M059J (cell line): ENCODE measurements at regions not wholly inside any gene's neighbourhood (a gene's known extent, or its start where the extent isn't known, plus 50 kb on each side); places are given as distances from the start of the nearest gene placed in this dataset.
"Not testable (repeated sequence)": the region's sequence is repeated elsewhere in the genome, so short reads cannot be mapped to it uniquely, and the experiment has no call there.

ENCODE experiments used
- DNase-seq: peaks from one replicate; pipeline ENCODE4 v3.0.0-alpha.2; 2012; ENCODE audit warnings: low read depth

DNA sequence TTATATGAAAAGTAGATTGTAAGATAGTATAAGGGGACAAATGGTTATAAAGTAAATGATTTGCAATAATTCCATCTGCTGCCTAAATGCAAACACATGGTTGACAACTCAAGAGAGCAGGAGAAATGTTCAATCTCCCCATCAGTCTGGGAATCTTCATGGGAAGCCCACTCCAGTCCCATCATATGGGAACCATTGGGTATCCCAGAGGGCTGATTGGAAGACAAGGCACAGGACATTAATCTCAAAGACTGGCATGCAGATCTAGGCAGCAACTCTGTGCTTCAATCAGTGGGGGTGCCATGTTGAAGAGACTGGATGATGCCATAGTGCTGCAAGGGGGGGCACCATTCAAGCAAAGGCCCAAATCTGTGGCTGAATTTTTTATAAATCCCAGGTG lies 193.1 kb upstream of the PDE4D start:
- DNase-seq, result no peak

DNA sequence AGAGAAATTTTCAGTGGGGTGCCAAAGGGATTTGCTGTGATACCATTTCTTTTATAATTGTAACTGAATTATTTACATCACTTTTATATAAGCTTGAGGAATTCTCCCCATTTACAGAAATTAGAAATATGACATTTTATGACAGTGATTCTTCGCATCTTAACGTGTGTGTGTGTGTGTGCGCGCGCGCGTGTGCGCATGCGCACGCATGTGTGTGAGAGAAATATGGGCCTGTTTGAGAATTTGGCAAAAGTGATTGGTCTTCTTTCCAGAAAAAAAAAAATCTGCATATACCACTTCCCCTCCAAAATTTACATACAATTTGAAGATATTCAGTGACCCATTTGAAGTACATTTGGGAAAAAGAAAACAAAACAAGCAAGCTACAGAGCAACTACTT lies 190.7 kb upstream of the PDE4D start:
- DNase-seq, result no peak

DNA sequence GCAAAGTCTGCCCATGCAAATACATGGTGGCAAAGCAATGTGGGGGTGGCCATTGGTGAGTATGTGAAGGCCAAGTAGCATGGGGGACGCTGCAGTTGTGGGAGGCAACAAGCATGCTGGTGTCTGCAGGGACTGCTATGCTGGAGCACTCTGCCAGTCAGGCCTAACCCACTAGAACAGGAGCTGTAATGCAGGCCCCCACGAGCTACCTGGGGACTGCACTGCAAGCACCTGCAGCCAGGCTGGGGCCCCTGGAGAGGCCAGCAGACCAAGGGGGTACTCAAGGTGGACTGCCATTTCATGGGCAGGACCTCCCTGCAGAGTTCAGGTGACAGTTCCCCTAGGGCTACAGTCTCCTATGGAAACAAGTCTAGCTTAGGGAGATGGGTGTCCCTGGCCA lies 183.8 kb upstream of the PDE4D start:
- DNase-seq, result no peak

DNA sequence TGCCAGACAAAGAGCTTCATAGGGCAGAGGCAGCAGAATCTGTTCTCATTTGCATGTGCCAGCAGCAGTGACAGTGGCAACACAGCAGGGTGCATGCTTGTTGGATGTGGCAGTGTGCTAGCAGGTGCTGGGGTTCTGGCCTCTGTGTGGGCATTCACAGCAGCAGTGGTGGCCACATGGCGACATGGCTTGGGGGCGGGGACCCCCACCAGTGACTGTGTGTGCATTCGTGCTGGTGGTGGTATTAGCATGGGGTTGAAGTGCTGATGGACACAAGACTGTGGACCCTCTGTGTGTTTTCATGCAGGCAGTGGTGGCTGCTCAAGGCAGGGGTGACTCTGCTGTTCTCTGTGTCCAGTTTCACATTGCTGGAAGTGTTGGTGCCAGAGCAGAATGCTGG lies 183.2 kb upstream of the PDE4D start:
- DNase-seq, result no peak

DNA sequence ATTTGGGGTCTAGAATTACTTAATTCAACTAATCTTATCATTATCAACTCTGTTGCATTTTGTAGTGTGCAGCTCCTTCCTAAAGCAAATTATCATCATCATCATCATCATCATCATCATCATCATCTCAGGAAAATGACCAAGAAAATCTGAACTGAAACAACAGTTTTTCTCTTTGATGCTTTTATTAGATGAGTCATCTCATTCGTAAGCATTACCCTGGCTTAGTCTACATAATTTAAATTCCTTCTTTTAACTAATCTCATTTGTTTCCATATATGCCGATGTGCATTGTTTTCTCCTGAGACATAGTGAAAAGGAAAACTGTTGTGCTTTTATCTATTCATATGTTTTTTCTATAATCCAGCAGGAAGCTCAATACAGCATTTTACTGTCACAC lies 173.0 kb upstream of the PDE4D start:
- peak; percentile 77 for DNase-seq

DNA sequence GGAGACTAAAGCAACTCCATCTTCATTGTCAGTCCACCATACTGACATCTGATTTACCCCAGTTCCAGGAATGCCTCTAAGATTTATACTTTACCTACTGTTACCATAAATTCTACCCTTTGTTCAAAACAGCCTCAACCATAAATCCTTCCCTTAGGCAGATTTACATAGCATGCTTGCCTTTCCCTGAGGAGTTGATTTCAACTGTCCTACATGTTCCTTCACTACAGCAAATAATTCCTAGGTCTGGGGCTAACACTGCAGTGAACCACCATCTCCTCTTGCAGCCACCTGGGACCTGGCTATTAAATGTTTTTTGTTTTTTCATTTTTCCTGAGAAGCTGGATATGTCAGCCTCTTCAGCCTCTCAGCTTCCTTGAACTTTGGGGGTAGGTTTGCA lies 166.9 kb upstream of the PDE4D start:
- no peak for DNase-seq

DNA sequence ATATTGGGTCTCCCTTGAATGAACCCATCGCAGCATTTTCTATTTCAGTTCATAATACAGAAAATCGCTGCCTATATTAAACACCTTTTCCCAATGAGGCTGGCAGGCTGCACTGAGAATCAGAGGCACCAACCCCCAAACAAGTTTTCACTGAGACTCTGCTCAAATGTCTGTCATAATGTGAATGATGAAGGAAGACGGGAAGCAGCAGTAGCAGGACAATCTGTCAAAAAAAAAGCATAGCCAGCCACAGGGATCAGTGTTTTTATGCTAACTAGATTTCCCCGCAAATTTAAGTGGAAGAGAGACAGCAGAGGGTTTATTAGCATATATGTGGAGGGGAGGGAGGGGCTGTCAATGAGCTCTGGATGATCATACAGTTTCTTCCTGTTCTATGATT lies 162.7 kb upstream of the PDE4D start:
- no peak for DNase-seq

DNA sequence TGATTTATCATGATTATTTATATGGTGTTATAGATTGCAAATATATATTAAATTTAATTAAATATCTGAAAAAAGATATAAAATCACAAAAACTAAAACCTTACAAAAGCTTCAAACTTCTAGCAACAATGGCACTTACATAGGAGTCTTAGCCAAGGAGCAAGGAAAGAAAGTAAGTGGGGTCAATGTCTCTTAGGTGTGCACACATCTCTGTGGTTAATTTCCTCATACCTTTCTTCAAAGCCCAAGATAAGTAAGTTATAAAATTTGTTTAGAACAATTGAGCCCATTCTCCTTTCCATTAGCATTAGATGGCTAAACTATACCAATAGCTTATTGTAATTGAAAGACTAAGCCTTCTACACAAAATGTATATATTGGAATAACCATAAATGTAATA lies 161.6 kb upstream of the PDE4D start:
- DNase-seq, result no peak

DNA sequence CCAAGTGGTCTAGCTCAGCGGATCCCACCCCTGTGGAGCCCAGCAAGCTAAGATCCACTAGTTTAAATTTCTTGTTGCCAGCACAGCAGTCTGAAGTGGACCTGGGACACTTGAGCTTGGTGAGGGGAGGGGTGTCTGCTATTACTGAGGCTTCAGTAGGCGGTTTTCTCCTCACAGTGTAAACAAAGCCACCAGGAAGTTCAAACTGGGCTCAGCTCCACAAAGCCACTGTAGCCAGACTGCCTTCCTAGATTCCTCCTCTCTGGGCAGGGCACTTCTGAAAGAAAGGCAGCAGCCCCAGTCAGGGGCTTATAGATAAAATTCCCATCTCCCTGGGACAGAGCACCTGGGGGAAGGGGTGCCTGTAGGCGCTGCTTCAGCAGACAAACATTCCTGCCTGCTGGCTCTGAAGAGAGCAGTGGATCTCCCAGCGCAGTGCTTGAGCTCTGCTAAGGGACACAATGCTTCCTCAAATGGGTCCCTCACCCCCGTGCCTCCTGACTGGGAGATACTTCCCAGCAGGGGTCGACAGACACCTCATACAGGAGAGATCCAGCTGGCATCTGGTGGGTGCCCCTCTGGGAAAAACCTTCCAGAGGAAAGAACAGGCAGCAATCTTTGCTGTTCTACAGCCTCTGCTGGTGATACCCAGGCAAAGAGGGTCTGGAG lies 148.6 kb upstream of the PDE4D start:
- DNase-seq, result peak; percentile 57

DNA sequence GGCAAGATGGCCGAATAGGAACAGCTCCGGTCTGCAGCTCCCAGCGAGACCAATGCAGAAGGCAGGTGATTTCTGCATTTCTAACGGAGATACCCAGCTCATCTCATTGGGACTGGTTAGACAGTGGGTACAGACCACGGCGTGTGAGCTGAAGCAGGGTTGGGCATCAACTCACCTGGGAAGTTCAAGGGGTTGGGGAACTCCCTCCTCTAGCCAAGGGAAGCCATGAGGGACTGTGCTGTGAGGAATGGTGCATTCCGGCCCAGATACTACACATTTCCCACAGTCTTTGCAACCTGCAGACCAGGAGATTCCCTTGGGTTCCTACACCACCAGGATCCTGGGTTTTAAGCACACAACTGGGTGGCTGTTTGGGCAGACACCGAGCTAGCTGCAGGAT lies 148.0 kb upstream of the PDE4D start:
- not testable (repeated sequence) for DNase-seq

DNA sequence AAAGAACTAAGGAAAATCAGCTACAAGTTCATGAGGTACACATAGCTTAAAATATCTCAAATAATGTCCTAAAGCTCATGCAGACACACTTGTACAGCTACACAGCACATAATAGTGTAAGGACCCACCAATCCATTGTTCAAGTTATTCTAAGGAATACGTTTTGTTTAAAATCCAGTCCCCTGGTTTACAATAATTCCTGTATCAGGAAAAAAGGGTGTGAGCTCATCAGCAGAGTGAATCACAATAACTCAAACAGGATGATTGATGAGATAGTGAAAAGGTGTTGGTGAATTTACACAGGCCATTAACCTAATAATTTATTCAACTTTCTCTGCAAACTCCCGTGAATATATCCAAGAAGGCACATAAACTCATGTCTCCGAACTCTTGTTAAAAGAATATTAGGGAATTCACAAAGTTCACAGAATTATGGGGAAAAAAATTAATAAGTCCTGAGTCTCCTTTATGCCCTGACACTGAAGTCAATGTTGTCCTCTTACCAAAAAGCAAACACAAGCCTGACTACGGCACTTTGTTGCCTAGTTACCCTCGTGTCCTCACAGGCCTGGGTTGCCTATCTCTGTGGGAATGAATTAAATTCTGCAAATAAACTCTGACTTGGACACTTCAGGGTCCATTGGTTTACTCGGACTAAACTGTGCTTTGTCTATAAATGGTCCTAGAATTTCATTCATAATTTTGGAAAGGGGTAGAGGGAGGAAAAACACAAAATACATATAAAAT lies 142.8 kb upstream of the PDE4D start:
- no peak for DNase-seq

DNA sequence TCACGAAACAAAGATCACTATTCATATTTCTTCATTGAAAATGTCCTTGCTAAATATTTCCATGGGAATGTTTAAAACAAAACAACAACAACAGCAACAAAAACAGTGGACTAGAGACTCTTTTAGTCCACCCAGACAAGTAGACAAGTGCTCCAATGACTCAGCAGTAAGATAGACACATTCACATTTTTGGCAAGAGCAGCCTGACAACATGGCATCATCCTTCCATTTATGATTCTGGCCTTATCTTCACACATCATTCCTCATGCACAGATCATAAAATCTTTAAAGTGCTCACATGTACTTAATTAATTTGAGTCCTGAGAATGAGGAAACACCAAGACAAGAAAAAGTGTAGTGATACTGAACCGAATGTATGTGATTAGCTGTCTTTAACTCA lies 132.6 kb upstream of the PDE4D start:
- DNase-seq, result peak; percentile 72

DNA sequence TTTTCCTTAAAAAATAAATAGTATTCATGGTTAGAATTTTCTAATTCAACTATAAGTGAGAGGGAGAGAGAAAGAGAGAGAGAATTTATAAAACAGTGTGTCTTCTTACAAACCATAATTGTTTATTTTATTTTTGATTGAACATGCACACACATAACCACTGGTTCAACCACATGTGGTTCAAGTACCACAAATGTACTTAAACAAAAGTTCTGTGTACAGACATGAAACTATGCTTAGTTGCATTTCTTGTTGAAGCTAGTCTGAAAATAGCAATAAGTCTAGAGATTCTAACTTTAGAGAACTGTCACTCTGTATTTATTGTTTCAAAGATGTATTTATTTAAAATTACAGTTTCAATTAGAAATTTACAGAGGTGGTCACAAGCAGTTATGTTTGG lies 130.6 kb upstream of the PDE4D start:
- peak; percentile 30 for DNase-seq

DNA sequence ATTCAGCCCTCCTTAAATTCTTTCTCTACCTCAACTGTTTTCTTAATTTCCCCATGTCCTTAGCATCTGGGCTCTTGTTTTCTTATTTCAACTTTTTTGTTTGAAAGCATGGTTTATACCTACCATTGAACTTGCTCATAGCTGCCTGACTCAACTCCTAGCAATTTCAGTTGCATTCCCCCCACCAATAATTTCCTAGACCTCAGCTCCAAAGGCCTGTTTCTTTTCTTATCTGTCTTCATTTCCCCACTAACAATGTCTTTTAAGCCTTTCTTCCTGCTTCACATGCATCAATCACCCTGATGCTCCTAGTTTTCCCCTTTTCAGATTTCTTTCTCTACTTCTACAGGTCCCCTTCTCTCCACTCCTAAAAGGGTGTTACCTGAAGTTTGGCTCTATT lies 129.7 kb upstream of the PDE4D start:
- peak; percentile 70 for DNase-seq

DNA sequence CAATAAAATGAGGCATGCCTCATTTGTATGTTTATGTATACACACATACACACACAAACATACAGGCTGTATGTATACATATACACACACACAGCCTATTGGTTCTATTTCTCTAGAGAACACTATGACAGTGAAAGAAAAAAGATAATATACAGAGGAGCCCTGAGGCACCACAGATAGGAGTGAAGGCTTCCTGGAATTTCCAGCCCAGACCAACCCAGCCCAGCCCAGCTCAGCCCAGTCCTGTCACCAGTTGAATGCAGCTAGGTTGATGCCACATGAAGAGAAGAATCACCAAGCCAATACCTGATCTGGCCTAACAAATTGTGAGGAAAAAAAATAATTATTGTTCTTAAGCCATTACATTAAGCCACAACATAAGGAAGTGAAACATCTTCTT lies 126.9 kb upstream of the PDE4D start:
- no peak for DNase-seq

DNA sequence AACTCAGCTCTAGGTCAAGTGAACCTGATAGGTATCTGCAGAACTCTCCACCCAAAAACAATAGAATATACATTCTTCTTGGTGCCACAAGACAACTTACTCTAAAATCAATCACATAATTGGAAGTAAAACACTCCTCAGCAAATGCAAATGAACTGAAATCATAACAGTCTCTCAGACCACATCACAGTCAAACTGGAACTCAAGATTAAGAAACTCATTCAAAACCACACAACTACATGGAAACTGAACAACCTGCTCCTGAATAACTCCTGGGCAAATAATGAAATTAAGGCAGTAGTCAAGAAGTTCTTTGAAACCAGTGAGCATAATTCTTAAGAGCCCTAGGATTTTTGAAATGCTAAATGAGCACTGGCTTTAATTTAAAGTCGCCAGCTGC lies 125.4 kb upstream of the PDE4D start:
- not testable (repeated sequence) for DNase-seq

DNA sequence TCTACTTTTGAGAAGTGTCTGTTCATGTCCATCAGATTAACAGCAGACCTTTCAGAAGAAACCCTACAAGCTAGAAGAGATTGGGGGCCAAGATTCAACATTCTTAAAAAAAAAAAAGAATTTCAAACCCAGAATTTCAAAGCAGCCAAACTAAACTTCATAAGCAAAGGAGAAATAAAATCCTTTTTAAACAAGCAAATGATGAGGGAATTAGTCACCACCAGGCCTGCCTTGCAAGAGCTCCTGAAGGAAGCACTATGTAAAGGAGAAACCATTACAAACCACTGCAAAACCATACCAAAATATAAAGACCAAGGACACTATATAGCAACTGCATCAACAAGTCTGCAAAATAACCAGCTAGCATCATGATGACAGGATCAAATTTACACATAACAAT lies 124.6 kb upstream of the PDE4D start:
- DNase-seq, result peak; percentile 57

DNA sequence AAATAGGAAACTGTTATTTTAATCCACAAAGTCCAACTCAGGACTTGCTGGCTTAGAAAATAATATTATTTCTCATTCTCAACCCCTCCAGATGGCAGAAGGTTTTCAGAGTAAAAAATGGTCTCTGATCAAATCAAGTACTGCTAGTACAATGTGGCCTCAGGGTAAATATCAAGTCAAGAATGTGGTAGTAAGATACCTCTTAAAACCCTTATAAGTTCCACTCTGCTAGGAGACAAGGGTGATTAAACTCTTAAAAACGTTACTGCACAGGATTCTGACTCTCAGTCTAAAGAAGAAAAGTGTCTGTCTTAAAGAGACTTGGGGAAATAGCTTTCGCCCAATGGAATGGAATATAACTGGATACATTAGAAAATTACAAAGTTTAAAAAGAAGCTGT lies 120.8 kb upstream of the PDE4D start:
- peak; percentile 80 for DNase-seq

DNA sequence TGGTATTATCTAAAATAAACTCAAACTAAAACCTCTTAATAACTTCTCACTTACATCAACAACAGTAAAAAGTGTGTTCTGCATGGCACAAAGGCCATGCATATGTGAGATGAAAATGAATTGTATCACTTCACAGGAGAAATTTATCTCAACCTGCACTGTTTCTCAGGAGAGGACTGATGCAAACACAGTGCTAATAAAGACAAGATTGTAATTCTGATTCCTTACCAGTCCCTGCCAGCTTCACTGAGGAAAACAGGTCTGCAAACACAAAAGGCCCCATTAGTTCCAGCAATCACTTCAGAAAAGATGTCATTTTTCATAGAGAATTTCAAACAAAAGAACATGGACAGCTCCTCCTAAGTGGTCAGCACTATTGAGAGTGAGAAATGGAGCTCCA lies 117.3 kb upstream of the PDE4D start:
- DNase-seq, result no peak

DNA sequence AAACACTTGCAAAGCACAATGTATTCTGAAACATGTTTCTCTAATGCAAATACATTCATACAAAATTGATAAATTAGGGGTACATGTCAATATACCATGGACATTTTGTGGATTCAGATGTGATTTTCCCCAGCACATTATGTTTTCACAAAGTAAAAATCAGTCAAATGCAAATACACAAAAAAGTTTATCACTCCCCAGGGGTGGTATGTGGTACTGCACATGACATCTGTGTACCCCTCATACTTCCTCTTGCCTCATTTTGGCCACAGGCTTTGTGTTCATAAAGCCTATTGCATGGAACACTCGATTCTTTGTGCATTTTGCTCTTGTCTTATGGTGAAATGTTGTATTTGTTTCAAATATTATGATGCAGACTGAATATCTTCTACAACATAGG lies 116.8 kb upstream of the PDE4D start:
- DNase-seq, result no peak

DNA sequence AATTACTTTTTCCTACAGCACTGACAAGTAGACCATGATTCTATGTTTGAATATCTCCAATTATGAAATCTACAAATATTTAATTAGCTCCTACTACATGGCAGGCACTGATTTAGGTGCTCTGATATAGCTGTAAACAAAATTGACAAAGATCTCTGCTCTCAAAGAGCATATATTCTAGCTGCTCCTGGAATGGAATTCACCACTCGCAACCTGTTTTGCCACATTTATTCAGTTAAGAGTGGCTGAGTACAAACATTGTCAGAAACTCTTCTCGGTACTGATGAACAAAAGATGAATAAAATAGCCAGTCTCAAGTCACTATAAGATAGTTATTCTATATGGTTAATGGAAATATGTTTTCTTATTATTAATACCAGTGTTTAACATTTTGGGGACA lies 114.2 kb upstream of the PDE4D start:
- no peak for DNase-seq

DNA sequence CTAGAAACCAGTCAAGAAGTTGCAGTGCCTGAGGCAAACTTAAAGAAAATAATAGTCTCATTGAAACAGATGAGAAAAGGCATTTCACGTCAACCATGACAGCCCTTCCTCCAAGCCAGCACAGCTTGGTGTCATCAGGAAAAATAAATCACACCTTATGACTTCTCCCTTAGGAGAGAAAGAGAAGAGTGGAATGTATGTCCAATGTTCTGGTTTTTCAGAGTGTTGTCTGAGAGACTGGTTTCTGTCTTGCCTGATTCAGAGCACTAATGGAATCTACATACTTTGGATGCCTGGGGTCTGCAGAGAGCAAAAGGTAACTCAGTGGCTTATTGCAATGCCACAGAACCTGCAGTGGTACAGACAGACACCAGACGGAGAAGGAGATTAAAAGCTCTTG lies 105.5 kb upstream of the PDE4D start:
- peak; percentile 70 for DNase-seq

DNA sequence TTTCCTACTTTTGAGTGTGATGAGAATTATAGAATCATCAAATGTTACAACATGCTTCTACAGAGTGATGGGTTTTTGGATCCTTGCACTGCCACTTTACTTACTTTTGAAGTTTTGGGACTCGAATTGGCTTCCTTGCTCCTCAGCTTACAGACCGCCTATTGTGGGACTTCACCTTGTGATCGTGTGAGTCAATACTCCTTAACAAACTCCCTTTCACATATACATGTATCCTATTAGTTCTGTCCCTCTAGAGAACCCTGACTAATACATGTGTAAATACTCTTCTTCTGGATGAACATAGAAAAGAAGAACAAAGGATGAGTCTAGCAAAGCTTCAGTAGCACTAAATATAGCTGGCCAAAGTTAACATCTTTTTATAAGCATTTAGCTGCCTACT lies 98.7 kb upstream of the PDE4D start:
- DNase-seq, result no peak

DNA sequence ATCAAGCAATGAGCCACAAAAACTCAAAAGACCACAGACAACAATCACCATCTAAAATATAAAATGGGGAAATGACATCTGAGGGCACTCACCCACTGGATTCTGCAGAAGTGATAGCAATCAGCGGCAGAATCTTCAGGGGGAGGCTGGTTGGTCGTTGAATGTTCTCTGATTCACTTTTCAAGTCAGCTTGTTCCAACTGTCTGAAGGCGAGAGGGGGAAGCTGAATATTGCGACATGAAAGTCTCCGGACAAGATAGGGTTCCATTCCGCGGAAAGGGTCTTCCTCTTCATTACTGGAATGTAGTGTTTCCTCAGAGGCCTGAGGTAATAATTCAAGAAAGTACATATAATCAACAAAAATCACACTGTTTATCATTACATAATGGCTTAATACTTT lies 94.9 kb upstream of the PDE4D start:
- no peak for DNase-seq
